ENCODE measurements at regions not wholly inside any gene's neighbourhood (a gene's known extent, or its start where the extent isn't known, plus 50 kb on each side); places are given as distances from the start of the nearest gene placed in this dataset.

DNA sequence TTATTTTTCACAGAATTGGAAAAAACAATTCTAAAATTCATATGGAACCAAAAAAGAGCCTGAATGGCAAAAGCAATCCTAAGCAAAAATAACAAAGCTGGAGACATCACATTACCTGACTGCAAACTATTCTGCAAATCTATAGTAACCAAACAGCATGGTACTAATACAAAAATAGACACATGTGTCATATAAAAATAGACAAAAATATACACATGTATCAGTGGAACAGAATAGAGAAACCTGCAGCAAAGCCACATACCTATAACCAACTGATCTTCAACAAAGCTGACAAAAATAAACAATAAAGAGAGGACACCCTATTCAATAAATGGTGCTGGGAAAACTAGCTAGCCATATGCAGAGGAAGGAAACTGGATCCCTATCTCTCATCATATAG lies 259.6 kb downstream of the IGSF11 start:
- TF ChIP-seq CTCF (IDR thresholded peaks at IDR 0.05) = no peak
- TF ChIP-seq POLR2A (IDR thresholded peaks at IDR 0.05) = no peak

All from lower leg skin (tissue), 3 donors.